ENCODE measurements at regions not wholly inside any gene's neighbourhood (a gene's known extent, or its start where the extent isn't known, plus 50 kb on each side); places are given as distances from the start of the nearest gene placed in this dataset.

DNA sequence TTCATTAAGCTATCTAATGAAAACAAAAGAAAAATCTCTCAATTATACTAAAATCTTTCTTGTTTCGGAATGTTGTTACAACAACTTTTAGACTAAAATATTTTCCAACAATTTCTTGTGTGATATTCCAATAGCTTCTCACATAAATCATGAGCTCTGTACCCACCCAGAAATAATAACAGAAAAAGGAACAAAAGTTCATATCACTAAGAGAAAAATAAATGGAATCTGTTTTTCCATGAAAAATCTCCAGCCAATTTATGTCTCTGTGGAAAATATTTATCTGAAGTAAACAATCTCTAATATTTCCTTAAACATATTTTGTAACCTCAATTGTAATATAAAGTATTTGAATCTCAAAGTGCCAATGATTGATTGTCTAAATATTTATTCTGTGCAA lies 628.6 kb upstream of the ANKRD30A start:
- TF ChIP-seq, protein P1, sequence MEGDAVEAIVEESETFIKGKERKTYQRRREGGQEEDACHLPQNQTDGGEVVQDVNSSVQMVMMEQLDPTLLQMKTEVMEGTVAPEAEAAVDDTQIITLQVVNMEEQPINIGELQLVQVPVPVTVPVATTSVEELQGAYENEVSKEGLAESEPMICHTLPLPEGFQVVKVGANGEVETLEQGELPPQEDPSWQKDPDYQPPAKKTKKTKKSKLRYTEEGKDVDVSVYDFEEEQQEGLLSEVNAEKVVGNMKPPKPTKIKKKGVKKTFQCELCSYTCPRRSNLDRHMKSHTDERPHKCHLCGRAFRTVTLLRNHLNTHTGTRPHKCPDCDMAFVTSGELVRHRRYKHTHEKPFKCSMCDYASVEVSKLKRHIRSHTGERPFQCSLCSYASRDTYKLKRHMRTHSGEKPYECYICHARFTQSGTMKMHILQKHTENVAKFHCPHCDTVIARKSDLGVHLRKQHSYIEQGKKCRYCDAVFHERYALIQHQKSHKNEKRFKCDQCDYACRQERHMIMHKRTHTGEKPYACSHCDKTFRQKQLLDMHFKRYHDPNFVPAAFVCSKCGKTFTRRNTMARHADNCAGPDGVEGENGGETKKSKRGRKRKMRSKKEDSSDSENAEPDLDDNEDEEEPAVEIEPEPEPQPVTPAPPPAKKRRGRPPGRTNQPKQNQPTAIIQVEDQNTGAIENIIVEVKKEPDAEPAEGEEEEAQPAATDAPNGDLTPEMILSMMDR (conservative IDR thresholded peaks at IDR 0.05; ENCODE audit: low read depth, low read length) = no peak
- no peak for TF ChIP-seq RCOR1 (IDR thresholded peaks at IDR 0.05; ENCODE audit: insufficient replicate concordance, low read length)

Measured in IMR-90 (cell line).